D721Med (cell line): ENCODE measurements at regions not wholly inside any gene's neighbourhood (a gene's known extent, or its start where the extent isn't known, plus 50 kb on each side); places are given as distances from the start of the nearest gene placed in this dataset.

ENCODE experiments used
- DNase-seq: peaks from one replicate; pipeline ENCODE4 v3.0.0; 2011; ENCODE audit warnings: low spot score; ENCODE audit not compliant: insufficient read length
- FAIRE-seq: peaks from 2 replicates; lab custom pipeline; 2011; peaks lifted over from hg19 to GRCh38; lab: Jason Lieb, UNC
- TF ChIP-seq, protein P1 (sequence below): IDR thresholded peaks from 2 replicates; pipeline ENCODE4 v1.5.1; 2012; ENCODE audit warnings: mild to moderate bottlenecking, control low read depth; ENCODE audit not compliant: insufficient read depth; ENCODE audit errors: missing control alignments

DNA sequence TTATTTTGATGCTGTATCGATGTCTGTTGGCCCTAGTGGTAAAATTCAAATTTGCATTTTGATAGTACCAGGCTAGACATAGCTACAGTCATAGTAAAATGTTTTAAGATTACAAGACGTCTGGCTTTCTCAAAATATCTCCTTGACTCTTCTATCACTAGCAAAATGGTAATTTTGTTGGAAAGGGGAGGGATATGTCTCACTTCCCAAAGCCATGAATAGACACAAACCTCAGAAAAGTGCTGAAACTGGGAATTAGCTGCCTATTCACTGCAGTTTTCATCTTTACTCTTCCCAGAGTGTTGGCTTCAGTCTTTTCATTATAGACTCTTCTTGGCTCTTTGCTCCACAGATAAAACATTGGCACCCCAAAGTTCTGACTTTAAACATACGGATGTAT lies 1009.9 kb downstream of the ADGRL2 start:
- TF ChIP-seq, protein P1, sequence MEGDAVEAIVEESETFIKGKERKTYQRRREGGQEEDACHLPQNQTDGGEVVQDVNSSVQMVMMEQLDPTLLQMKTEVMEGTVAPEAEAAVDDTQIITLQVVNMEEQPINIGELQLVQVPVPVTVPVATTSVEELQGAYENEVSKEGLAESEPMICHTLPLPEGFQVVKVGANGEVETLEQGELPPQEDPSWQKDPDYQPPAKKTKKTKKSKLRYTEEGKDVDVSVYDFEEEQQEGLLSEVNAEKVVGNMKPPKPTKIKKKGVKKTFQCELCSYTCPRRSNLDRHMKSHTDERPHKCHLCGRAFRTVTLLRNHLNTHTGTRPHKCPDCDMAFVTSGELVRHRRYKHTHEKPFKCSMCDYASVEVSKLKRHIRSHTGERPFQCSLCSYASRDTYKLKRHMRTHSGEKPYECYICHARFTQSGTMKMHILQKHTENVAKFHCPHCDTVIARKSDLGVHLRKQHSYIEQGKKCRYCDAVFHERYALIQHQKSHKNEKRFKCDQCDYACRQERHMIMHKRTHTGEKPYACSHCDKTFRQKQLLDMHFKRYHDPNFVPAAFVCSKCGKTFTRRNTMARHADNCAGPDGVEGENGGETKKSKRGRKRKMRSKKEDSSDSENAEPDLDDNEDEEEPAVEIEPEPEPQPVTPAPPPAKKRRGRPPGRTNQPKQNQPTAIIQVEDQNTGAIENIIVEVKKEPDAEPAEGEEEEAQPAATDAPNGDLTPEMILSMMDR: no peak
- FAIRE-seq (no peak), DNase-seq (no peak)

DNA sequence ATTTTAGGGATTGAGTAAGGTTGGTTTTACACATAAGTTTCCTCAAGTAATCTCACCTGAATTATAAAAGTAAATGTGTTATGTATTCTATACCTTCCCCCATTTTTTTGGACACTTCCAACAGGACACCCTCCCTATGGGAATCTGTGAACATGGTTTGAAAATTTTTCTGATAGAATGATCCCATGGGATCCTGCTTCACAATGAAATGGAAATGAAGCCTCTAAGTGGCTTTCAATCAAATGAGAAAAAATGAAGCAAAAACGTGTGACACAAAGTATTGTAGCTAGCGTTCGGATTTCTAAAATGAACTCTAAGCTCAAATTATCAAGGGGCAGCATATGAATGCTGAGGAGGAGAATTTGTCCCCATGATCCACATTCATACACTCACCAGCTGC lies 1006.8 kb downstream of the ADGRL2 start:
- FAIRE-seq (no peak), DNase-seq (no peak)
- TF ChIP-seq, protein P1: no peak

DNA sequence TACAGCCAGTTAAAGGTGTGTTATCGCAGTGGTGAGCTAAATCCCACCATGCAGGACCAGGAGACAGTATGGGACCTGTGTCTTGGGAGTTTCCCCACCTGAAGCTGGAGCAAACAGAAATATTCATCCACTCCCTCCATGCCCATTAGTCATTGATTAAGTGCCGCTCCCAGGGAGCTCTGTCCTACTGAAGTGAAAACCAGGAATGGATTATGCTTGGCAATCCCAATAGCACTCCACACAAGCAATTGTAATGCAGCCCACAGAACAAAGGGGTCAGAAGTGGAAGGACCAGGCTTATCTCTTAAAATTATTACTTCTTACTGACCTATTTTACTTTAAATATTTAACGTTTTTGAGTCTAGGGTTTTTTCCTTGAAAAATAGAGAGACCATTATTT lies 1005.4 kb downstream of the ADGRL2 start:
- FAIRE-seq (no peak), DNase-seq (no peak)
- TF ChIP-seq, protein P1: no peak

DNA sequence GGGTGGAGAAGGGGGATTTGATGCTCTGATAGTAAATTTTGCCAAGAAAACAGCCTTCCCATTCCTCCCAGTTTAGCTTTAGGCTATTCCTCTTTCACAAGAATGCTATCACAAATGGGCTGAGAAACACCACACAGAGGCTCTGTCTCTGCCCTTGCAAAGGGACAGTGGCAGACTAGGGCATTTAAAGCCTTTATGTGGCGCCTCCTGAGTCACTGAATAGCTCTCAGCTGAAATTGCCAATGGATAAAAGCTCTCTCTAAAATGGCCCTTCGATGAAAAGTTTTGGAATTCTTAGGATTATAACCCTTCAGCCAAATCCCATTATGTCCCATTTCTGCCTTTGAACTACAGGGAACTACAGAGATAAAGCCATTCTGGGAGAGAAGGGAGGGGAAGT lies 1000.4 kb downstream of the ADGRL2 start:
- FAIRE-seq: no peak
- DNase-seq: no peak
- TF ChIP-seq, protein P1: no peak

DNA sequence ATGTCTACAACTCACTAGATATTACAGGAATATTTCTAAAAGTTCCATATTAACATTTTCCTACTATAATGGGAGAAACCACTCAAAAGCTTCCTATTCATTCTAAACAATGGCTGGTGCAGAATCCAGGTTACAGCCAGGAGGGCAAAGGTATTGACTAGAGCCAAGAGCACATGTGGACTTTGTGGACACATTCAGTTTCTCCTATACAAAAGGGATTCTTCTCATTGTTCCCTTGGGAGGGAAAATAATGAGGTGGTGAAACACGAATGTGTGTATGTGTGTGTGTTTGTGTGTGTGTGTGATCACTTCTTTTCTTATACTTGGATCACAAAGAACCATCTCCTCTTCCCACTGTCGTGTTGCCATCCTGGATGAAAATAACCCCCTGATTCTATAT lies 1000.0 kb downstream of the ADGRL2 start:
- TF ChIP-seq, protein P1: no peak
- FAIRE-seq (no peak), DNase-seq (no peak)

DNA sequence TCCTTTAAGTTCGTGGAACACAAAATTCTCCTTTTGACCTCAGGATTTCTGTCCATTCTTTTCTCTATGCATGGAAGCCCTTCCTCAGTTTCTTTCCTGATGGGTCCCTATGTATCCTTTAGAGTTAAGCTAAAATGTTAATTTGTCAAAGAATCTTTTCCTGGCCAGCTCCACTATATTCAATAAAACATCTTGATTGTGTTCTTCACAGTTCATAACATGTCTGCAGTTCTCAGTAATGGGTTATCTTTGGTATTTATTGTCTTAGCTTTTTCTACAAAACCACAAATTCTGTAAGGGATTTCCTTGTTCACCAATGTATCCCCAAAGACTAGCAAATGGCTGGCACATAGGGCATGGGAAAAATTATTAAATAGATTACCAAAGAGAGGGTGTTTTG lies 998.5 kb downstream of the ADGRL2 start:
- TF ChIP-seq, protein P1: no peak
- FAIRE-seq (no peak), DNase-seq (no peak)

DNA sequence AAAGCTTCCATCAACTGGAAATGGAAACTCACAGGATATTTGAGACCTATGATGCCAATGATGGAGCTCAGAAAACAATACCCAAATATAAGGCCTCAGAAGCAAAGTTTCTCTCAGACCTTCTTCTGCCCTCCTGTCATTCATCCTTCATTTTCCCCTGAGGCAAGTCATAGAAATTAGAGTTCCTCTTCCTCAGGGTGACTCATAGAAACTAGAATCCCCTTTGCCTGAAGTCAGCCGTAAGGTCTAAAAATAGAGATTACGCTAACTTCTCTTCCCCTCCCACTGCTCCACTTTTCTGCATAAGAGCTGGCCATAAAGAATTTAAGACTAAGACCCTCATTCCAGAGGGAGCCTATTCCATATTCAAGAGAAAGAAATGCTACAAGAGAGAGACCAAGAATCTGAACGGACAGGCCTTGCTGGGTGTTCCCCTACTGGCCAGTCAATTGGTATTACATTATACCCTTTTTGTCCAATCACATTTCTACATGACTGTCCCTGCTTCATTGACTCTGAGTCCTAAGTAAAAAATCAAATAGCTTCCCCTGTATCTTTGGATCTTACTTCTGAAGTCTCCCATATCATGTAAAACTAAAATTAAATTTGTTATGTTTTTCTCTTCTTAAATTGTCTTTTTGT lies 994.9 kb downstream of the ADGRL2 start:
- FAIRE-seq (no peak), DNase-seq (no peak)
- TF ChIP-seq, protein P1: no peak
